Activated T-cell treated with anti-CD3 and anti-CD28 coated beads for 48 hours (primary cell): ENCODE measurements at regions not wholly inside any gene's neighbourhood (a gene's known extent, or its start where the extent isn't known, plus 50 kb on each side); places are given as distances from the start of the nearest gene placed in this dataset.
A peak's percentile ranks its signal among the peaks of the same experiment; 100 is the strongest.

Experiments used
- DNase-seq: peaks from one replicate; pipeline ENCODE4 v3.0.0-alpha.2; 2020; ENCODE audit warnings: low read depth

DNA sequence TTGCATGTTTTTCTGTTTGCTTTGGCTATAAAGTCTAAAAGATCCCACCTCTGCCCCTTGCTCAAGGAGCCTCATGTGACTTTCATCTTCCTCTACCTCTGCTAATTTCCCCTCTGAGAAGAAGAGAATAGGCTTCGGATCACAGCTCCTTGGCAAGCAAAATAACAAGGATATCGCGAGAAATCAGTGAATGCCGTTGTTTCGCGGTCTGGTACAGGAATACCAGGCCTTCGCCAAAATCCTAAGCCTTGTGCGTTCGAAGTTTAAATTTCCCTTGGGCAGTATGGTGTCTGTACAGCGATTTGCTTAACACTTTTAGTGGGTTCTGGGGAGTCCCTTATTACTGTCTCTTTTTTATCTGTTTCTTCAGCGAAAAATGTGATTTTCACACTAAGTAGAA, 142.3 kb downstream of the IRF8 start:
- DNase-seq, result no peak

DNA sequence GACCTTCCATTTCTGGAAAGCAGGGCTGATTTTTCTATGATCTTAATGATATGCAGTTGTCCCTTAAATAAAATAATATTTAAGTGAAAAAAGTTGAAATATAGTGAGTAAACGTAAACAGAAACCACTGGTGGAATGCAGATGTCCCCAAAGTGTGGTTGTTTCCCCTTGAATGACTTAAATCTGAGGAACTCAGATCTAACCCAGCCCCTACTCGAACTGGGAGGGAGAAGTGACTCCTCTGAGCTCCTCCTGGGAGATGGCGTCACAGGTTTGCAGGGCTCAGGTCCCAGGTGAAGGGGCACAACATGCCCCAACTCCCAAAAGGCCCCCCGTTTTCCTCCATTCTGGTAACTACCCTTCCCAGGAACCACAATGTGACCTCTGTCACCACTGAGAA, 142.8 kb downstream of the IRF8 start:
- no peak for DNase-seq

- DNase-seq, result no peak
Measured at GRCh38 chr16:86042393-86042792, 143.4 kb downstream of the IRF8 start.

DNA sequence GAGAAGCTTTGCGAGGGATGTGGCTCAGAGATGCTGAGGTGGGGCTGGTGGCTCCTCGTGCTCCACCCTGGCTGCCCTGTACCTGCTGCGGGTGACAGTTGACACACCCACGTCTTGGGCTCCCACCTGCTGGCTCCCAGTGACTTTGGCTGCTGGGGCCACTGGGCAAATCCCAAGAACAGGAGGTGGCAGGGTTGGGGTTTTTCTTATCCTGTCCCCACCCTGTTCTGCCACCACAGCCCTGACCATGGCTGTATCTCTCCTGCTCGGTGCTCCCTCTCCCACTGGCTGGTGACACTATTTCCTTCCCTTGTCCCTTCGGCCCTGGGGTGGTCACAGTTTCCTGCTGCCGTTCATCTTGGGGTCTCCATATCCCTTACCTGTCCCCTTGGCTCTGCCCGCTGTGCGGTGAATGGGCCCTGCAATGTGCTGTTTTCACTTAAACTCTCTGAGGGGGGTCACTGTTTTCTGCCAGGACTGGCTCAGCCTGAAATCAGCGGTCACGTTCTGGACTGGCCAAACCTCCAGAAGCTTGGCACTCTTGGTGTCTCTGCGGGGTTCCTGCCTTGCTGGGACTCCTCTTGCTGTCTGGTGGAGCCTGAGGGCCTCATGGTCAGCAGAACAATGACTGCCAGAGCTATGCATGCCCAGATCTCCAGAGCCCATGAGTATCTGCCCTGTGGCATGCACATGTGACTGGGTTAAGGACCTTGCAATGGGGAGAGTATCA, 144.2 kb downstream of the IRF8 start:
- no peak for DNase-seq

DNA sequence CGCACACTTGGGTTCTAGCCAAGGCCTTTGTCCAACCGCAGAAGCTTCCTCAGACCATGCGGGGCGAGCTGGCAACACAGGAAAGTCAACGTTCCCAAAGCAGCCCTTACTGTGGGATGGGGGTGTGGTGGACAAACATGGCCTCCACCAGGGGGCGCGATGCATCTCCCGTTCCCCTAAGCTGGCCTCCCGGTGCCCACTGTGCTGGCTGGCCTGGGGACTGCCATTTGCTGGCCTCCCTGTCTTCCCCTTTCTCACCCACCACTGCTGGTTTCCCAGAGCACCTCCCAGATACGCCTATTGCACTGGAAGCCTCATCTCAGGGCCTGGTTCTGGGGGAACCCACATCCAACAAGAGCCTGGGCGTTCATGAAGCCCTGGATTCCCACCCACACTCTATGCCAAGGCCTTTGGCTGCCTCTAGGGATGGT, 145.3 kb downstream of the IRF8 start:
- DNase-seq, result peak; percentile 39

DNA sequence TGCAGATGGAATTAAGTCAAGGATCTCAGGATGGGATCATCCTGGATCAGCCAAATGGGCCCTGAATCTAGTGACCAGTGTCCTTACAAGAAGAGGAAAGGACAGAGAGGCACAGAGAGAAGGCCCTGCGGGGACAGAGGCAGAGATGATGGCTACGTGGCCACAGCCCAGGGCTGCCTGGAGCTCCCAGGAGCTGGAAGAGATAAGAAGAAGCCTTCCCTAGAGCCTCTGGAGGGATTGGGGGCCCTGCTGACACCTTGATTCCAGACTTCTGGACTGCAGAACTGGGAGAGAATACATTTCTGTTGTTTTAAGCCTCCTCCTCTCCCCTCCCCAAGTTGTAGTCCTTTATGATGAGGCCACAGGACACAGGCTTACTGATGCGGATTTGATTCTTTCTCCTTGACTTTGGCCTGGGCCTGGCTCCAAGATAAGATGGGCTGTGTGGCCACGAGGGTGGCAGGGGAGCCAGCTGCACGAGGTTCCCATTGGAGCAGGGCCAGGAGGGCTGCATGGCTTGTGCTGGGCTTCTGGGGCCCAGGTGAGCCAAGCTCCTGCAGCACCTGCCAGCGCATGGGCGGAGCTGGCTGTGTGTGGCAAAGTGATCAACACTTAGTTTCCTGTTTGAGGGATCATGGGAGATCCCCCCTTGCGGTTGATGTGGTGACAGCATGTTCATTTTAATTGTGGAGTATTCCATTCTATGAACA, 146.1 kb downstream of the IRF8 start:
- DNase-seq, result peak; percentile 34

GRCh38 chr16:86045591-86045971, 146.6 kb downstream of the IRF8 start:
- DNase-seq, result no peak

- DNase-seq, result no peak
Measured at GRCh38 chr16:86046026-86046425, 147.1 kb downstream of the IRF8 start.

DNA sequence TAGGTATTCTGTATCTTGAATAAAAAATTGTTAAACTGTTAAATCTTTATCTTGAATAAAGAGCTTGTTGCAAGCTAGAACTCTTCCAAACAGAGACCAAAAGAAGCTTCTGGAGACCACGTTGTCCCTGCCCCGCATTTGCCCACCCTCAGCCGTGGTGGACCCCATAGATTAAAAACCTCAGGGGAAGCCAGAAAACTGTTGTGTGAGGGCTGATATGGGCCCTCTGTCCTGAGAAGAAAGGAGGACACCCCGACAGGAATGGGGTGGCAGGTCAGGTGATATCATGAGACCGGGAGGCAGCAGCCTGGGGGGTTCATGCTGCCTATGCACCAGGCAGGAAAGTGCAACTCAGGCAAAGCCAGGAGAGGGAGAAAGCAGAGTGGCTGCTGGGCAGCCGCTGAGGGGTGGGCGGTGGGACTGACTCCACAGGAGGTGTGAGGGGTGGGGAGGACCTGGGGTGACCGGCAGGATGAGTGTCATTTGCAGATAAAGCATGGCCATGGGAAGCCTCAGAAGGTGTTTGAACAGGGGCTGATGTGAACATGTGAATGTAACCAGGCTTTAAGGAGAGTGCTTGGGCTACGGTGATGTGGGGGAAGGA, 147.8 kb downstream of the IRF8 start:
- no peak for DNase-seq

DNA sequence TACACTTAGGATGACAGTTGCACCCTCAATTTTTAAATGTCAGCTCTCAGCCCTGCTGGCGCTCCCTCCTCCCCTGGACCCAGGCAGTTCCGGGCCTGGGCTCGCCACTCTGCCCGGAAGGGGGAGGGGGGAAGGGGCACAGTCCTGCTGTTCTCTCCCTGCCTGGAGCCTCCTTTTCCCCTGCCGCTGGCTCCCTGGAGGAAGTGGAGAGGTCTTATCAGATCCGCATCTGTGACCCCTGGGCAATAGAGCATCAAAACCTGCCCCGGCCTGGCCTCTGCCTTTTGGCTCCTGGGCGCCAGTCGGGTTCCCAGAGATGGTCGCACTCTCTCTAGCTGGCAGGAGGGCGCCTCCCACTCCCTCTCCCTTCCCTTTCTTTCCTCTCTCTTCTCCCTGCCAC, 149.3 kb downstream of the IRF8 start:
- DNase-seq, result no peak

DNA sequence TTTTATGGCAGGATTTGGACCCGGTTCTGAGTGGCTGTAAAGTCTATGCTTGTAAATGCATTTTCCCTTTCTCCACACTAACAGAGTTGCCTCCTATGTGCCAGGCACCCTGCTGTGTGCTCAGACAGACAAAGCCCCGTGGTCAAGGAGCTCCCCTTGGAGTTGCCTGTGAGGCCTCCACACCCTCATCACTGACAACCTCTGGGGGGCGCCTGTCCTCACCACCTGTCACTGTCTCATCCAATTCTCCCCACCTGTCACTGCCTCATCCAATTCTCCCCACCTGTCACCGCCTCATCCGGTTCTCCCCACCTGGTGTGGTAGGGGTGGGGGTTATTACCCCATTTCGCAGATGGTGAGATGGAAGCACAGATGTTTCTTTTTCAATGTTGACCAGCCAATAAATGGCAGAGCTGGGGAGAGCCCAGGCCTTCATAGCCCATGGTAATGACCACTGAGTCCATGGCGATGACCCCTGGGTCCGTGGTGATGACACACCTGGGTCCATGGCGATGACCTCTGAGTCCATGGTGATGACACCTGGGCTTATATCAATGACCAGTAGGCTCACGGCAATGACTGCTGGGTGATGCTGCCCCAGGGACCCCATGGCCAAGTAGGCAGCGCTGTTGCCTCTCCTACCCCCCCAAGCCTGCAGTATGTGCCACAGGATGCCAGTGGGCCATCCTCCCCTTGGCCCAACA, 150.1 kb downstream of the IRF8 start:
- no peak for DNase-seq

- DNase-seq, result no peak
Measured at GRCh38 chr16:86049641-86050040, 150.7 kb downstream of the IRF8 start.

- no peak for DNase-seq
Measured at GRCh38 chr16:86050111-86050510, 151.1 kb downstream of the IRF8 start.

- no peak for DNase-seq
Measured at GRCh38 chr16:86050591-86051367, 151.8 kb downstream of the IRF8 start.

GRCh38 chr16:86051368-86052114, 152.6 kb downstream of the IRF8 start:
- DNase-seq, result no peak

GRCh38 chr16:86052115-86052670, 153.2 kb downstream of the IRF8 start:
- no peak for DNase-seq

DNA sequence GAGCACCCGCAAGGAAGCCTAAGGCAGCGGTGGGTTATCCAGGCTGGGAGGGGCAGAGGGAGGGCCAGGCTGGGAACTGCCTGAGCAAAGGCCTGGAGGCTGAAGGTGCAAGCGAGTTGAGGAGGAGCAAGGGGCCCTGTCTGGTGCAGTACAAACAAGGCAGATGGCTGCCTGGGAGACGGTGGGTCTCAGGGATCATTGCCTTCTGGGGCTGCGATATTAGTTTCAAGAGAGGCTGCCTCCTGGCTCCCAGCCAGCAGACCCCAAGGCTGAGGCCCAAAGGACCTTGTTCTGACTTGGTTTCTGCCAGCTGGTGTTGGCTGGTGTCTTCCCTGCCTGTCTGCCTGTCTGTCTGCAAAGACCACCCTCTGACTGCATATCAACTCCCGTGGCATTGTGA, 154.0 kb downstream of the IRF8 start:
- no peak for DNase-seq

DNA sequence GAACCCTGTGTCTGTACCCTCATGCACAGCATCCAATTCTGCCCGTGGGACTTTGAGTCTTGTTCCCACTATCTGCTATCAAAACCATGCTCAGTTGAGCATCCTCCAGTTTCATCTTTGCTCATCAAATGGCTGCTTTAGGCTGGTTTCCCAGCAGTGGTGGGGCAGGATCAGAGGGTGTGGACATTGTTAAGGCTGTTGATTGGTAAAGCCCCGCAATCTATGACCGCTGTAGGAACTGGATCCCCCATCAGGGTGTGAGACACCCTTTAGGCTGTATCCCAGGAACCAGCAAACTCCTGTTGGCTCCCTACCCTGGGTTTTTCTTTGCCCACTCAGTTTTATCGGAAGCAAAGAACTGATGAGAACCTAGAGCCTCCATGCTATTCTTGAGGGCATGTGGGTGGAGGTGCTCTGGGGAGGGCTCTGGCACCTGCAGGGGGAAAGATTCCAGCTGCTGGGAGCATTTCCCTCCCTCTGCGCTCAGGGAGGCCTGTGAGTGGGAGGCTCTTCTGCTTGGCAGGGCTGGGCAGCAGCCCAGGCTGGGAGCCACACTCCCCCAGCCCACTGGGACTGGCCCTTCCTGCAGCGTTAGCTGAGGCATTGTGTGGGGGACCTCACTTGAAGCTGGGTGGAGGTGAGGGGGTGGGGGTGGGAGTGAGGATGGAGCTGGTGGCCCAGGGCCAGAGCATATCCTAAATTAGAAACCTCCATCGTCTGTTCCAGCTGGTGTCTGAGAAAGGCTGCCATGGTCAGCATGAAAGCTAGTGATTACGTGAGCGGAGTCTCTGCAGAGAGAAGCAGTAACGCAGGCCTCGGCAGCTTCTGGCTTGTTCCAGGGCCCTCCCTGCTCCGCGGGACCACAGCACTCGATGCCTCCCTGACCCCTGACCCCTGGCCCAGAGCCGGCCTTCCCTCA, 160.6 kb downstream of the IRF8 start:
- no peak for DNase-seq

GRCh38 chr16:86060381-86061317, 161.7 kb downstream of the IRF8 start:
- no peak for DNase-seq
